ENCODE measurements at regions not wholly inside any gene's neighbourhood (a gene's known extent, or its start where the extent isn't known, plus 50 kb on each side); places are given as distances from the start of the nearest gene placed in this dataset.

DNA sequence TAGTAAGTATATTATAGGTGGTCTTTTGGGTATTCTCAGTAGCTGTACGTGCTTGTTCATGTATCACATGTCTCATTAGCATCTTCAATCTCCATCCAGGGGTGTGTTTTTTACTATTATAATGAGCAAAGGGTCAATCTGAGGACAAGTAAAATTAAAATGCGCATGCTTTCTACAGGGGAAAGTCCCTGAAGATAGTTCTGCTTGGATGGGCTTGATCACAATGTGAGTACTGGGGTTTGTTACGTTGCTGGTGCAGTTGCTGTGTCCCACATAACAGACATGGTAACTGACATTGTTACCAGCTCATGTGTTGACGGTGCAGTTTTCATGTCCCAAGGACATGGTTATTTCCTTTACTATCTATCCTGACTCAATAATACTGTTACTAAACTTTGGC, 65.9 kb downstream of the UCHL1 start:
- no peaks in the 10 kb centered on the region for H3K27me3 ChIP-seq (ENCODE audit: low read length)
- no peak overlapping the region for H2AFZ ChIP-seq (ENCODE audit: low read length)
- H3K9ac ChIP-seq (ENCODE audit: low read length) = no peak overlapping the region
- H3K4me3 ChIP-seq (ENCODE audit: low read length) = no peak overlapping the region
- POLR2A ChIA-PET (ENCODE audit: unreplicated experiment) = no interaction called here
- intact Hi-C loops (cut with micrococcal nuclease) = no loop called here
- no peaks in the 10 kb centered on the region for H3K79me2 ChIP-seq (ENCODE audit: low read length)
- BruUV-seq (replicated peaks) = no TSS peak
- no peak for ATAC-seq
- H4K20me1 ChIP-seq (ENCODE audit: low read length) = no peaks in the 10 kb centered on the region
- H3K4me2 ChIP-seq (ENCODE audit: low read length) = no peak overlapping the region
- H3K4me1 ChIP-seq (ENCODE audit: insufficient read depth, low read length) = peaks cover 37% of the 10 kb centered on the region
- H3K27ac ChIP-seq (ENCODE audit: low read length) = no peak overlapping the region
- no peaks in the 10 kb centered on the region for H3K9me3 ChIP-seq (ENCODE audit: low read length)
- CTCF ChIA-PET = no interaction called here
- TF ChIP-seq EZH2 (IDR thresholded peaks at IDR 0.05; ENCODE audit: low read length, unreplicated experiment) (no peak), EZH2phosphoT487 (IDR thresholded peaks at IDR 0.05; ENCODE audit: borderline replicate concordance, low read length) (no peak), CTCF (conservative IDR thresholded peaks at IDR 0.05; ENCODE audit: low read depth, low read length) (no peak)
- no peaks in the 10 kb centered on the region for H3K36me3 ChIP-seq (ENCODE audit: low read depth, low read length)
- no peaks in the 10 kb centered on the region for H3K9me2 ChIP-seq (replicated peaks; ENCODE audit: low read length)
- H3F3A ChIP-seq (ENCODE audit: low read length, unreplicated experiment) = peaks cover 3% of the 10 kb centered on the region
- no peak for DNase-seq

- no peak overlapping the region for H3K4me2 ChIP-seq (ENCODE audit: low read length)
- no peak overlapping the region for H3K9ac ChIP-seq (ENCODE audit: low read length)
- BruUV-seq (replicated peaks) = no TSS peak
- peaks cover 34% of the 10 kb centered on the region for H3K4me1 ChIP-seq (ENCODE audit: insufficient read depth, low read length)
- TF ChIP-seq EZH2phosphoT487 (IDR thresholded peaks at IDR 0.05; ENCODE audit: borderline replicate concordance, low read length) (no peak), CTCF (conservative IDR thresholded peaks at IDR 0.05; ENCODE audit: low read depth, low read length) (no peak), EZH2 (IDR thresholded peaks at IDR 0.05; ENCODE audit: low read length, unreplicated experiment) (no peak)
- no peak overlapping the region for H3K27ac ChIP-seq (ENCODE audit: low read length)
- POLR2A ChIA-PET (ENCODE audit: unreplicated experiment) = no interaction called here
- no peaks in the 10 kb centered on the region for H3K79me2 ChIP-seq (ENCODE audit: low read length)
- DNase-seq (no peak), ATAC-seq (no peak)
- no peaks in the 10 kb centered on the region for H3K9me2 ChIP-seq (replicated peaks; ENCODE audit: low read length)
- H3K27me3 ChIP-seq (ENCODE audit: low read length) = no peaks in the 10 kb centered on the region
- H3K36me3 ChIP-seq (ENCODE audit: low read depth, low read length) = no peaks in the 10 kb centered on the region
- H3K4me3 ChIP-seq (ENCODE audit: low read length) = no peak overlapping the region
- H4K20me1 ChIP-seq (ENCODE audit: low read length) = no peaks in the 10 kb centered on the region
- no peak overlapping the region for H2AFZ ChIP-seq (ENCODE audit: low read length)
- H3F3A ChIP-seq (ENCODE audit: low read length, unreplicated experiment) = peaks cover 3% of the 10 kb centered on the region
- intact Hi-C loops (cut with micrococcal nuclease) = no loop called here
- no peaks in the 10 kb centered on the region for H3K9me3 ChIP-seq (ENCODE audit: low read length)
- CTCF ChIA-PET = no interaction called here
These were observed 66.5 kb downstream of the UCHL1 start for GRCh38 chr4:41323179-41323578.

DNA sequence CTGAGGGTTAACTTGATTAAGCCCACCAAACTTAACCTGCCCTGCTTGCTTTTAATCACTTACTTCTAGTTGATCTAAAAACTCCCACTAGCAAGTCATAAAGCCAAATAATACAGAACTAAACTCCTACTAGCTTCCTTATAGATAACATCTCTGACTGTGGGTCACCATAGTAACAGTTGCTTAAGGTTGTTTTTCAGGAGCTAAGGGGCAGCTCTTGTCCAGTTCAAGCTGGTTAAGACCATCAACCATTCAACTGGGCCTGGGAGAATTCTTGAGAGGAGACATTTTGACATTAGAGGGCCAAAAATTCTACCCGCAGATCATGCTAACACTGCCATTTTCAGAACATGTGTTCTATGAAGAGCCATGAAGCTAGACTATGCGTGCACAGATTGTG, 67.0 kb downstream of the UCHL1 start:
- no peak overlapping the region for H3K4me2 ChIP-seq (ENCODE audit: low read length)
- ChIA-PET CTCF (no interaction called here), POLR2A (ENCODE audit: unreplicated experiment) (no interaction called here)
- no peaks in the 10 kb centered on the region for H3K79me2 ChIP-seq (ENCODE audit: low read length)
- ATAC-seq = no peak
- no peaks in the 10 kb centered on the region for H4K20me1 ChIP-seq (ENCODE audit: low read length)
- H3F3A ChIP-seq (ENCODE audit: low read length, unreplicated experiment) = peaks cover 3% of the 10 kb centered on the region
- H3K36me3 ChIP-seq (ENCODE audit: low read depth, low read length) = no peaks in the 10 kb centered on the region
- TF ChIP-seq EZH2phosphoT487 (IDR thresholded peaks at IDR 0.05; ENCODE audit: borderline replicate concordance, low read length) (no peak), CTCF (conservative IDR thresholded peaks at IDR 0.05; ENCODE audit: low read depth, low read length) (no peak), EZH2 (IDR thresholded peaks at IDR 0.05; ENCODE audit: low read length, unreplicated experiment) (no peak)
- peak; percentile 15 for DNase-seq
- no peaks in the 10 kb centered on the region for H3K9me3 ChIP-seq (ENCODE audit: low read length)
- H3K9me2 ChIP-seq (replicated peaks; ENCODE audit: low read length) = no peaks in the 10 kb centered on the region
- no peak overlapping the region for H3K27ac ChIP-seq (ENCODE audit: low read length)
- H2AFZ ChIP-seq (ENCODE audit: low read length) = no peak overlapping the region
- H3K4me1 ChIP-seq (ENCODE audit: insufficient read depth, low read length) = peaks cover 28% of the 10 kb centered on the region
- no TSS peak for BruUV-seq (replicated peaks)
- no peak overlapping the region for H3K4me3 ChIP-seq (ENCODE audit: low read length)
- intact Hi-C loops (cut with micrococcal nuclease) = no loop called here
- H3K27me3 ChIP-seq (ENCODE audit: low read length) = no peaks in the 10 kb centered on the region
- no peak overlapping the region for H3K9ac ChIP-seq (ENCODE audit: low read length)

Measured in PC-3 (cell line).